ENCODE measurements at regions not wholly inside any gene's neighbourhood (a gene's known extent, or its start where the extent isn't known, plus 50 kb on each side); places are given as distances from the start of the nearest gene placed in this dataset.
"Not testable (repeated sequence)": the region's sequence is repeated elsewhere in the genome, so short reads cannot be mapped to it uniquely, and the experiment has no call there.

DNA sequence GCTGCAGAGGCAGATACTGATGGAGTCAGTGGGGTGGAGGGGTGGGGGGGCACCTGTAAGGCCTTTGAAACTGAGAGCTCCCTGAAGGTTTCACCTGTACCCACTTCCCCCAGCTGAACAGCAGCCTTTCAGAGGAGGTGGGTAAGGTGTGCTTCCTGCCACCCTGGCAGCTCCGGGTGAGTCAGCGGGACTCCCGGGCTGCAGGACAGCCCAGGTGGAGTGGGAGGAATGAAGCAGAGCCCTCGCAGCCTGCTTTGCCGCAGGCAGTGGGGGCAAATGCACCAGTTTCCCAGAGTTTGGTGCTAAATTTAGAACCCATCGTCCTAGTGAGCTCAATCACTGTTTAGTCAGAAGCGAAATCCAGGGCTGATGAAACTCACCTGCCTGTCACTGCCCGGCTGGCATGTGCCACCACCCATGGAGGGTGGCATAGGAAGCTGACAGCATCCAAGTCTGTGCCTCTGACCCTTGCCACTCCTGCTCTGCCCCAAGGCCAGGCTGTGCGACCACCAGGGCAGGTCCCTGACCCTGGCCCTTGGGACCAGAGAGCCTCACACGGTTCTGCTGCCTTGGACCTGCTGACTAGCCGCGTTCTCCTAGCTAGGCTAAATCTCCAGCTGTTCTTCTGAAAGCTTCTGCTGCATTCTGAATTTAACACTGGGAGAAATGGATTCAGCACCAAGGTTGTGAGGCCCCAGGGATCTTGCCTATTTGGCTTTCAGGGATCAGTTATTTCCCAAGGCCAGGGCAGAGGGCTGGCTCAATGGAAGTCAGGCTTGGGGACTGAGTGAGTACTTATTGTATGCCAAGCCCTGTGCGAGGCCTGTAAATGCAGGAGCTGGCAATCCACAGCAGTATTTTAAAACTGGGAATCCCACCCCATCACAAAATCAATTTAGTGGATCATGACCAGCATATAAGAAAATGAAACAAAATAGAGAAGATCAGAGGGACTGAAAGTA, 67.3 kb upstream of the RASGRF1 start:
- no peak for DNase-seq (ENCODE audit: low read depth in 2 of 2)

- DNase-seq (ENCODE audit: low read depth in 2 of 2) = no peak
Observed at GRCh38 chr15:79156704-79157375, 66.3 kb upstream of the RASGRF1 start.

- no peak for DNase-seq (ENCODE audit: low read depth in 2 of 2)
Observed at GRCh38 chr15:79154483-79155135, 64.0 kb upstream of the RASGRF1 start.

- DNase-seq (ENCODE audit: low read depth in 2 of 2) = not testable (repeated sequence)
Observed at GRCh38 chr15:79144290-79144689, 53.7 kb upstream of the RASGRF1 start.

GRCh38 chr15:79140846-79141570, 50.4 kb upstream of the RASGRF1 start:
- no peak for DNase-seq (ENCODE audit: low read depth in 2 of 2)

Data from stimulated activated CD8-positive, alpha-beta memory T cell treated with anti-CD3 and anti-CD28 coated beads, Interleukin-15, amount 100 ng/mL, for 4 hours (primary cell).